ENCODE measurements at regions not wholly inside any gene's neighbourhood (a gene's known extent, or its start where the extent isn't known, plus 50 kb on each side); places are given as distances from the start of the nearest gene placed in this dataset.

- no peak for TF ChIP-seq CTCF (IDR thresholded peaks at IDR 0.05; ENCODE audit: poor library complexity, severe bottlenecking)
- no peak for TF ChIP-seq POLR2AphosphoS5 (IDR thresholded peaks at IDR 0.05)
- no peak for TF ChIP-seq EZH2 (IDR thresholded peaks at IDR 0.05; ENCODE audit: borderline replicate concordance, insufficient read depth, low read length, poor library complexity, severe bottlenecking)
These were observed 78.6 kb upstream of the GLI3 start for GRCh38 chr7:42315631-42316030.

Measured in neural cell (in vitro differentiated cells).